SK-N-DZ (cell line): ENCODE measurements at regions not wholly inside any gene's neighbourhood (a gene's known extent, or its start where the extent isn't known, plus 50 kb on each side); places are given as distances from the start of the nearest gene placed in this dataset.

ENCODE experiments used
- DNase-seq: peaks from one replicate; pipeline ENCODE4 v3.0.0-alpha.2; 2015; ENCODE audit warnings: low spot score

GRCh38 chr2:176647325-176648165, 378.3 kb downstream of the MTX2 start:
- peak; percentile 65 for DNase-seq

- peak; percentile 88 for DNase-seq
Measured at GRCh38 chr2:176648700-176649297, 379.6 kb downstream of the MTX2 start.

GRCh38 chr2:176650104-176650837, 381.0 kb downstream of the MTX2 start:
- DNase-seq, result peak; percentile 47

- no peak for DNase-seq
Measured at GRCh38 chr2:176650838-176651555, 381.8 kb downstream of the MTX2 start.

- DNase-seq, result peak; percentile 80
Measured at GRCh38 chr2:176652300-176653182, 383.3 kb downstream of the MTX2 start.

GRCh38 chr2:176653479-176654443, 384.5 kb downstream of the MTX2 start:
- peak; percentile 80 for DNase-seq

- DNase-seq, result no peak
Measured at GRCh38 chr2:176656038-176656775, 387.0 kb downstream of the MTX2 start.

GRCh38 chr2:176656776-176657140, 387.5 kb downstream of the MTX2 start:
- DNase-seq, result no peak

- DNase-seq, result no peak
Measured at GRCh38 chr2:176657393-176657792, 388.2 kb downstream of the MTX2 start.

GRCh38 chr2:176658708-176659107, 389.5 kb downstream of the MTX2 start:
- no peak for DNase-seq

- no peak for DNase-seq
Measured at GRCh38 chr2:176662753-176663152, 393.5 kb downstream of the MTX2 start.

GRCh38 chr2:176664478-176664877, 395.2 kb downstream of the MTX2 start:
- DNase-seq, result no peak

GRCh38 chr2:176665086-176665485, 395.8 kb downstream of the MTX2 start:
- DNase-seq, result no peak

GRCh38 chr2:176668912-176669311, 399.7 kb downstream of the MTX2 start:
- DNase-seq, result no peak

GRCh38 chr2:176669398-176670174, 400.3 kb downstream of the MTX2 start:
- no peak for DNase-seq

GRCh38 chr2:176675271-176675949, 406.2 kb downstream of the MTX2 start:
- DNase-seq, result no peak

- no peak for DNase-seq
Measured at GRCh38 chr2:176677746-176678265, 408.6 kb downstream of the MTX2 start.
